Renal cortical epithelial cell (primary cell): ENCODE measurements at regions not wholly inside any gene's neighbourhood (a gene's known extent, or its start where the extent isn't known, plus 50 kb on each side); places are given as distances from the start of the nearest gene placed in this dataset.
A peak's percentile ranks its signal among the peaks of the same experiment; 100 is the strongest.

Experiments used
- DNase-seq: peaks from one replicate; pipeline ENCODE4 v3.0.0-alpha.2; 2011; ENCODE audit warnings: low read depth

DNA sequence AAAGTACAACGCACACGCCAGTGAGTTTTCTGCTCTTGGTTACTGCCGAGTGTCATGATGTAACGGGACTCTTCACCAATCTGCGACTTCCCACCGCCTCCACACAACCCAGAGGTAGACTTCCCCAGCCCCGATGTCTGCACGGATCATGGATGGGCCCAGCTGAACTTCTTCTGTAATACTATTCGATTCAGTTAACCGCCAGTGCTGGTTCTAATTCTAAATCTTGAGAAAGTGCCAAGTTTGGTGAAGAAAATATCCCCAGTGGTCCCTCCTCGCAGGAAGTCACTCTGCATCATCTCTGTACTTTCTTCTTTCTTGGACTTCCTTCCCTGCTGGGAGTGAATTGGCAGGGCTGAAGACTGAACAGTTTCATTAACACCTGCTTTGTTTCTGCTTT lies 77.6 kb upstream of the SLC35F4 start:
- DNase-seq: no peak

DNA sequence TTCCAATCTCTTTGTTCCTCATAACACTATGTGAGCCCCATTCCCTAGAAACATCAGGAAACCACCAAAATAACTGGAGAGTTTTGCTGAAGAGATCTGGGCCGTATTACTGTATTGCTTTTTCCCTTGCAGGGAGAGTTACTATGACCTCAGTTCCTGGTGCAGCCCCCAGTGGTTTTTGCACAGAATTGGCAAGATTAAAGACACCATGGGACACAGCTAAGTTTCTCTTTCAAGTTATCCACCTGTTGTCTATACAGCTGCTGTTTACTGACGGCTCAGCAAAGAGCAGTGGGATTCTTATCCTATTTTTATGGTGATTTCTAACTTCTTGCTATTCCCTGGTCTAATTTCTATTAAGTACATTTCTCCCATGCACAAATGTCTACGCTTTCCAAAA lies 77.1 kb upstream of the SLC35F4 start:
- DNase-seq: no peak

- DNase-seq: no peak
These were observed 73.2 kb upstream of the SLC35F4 start for GRCh38 chr14:57939084-57939483.

DNA sequence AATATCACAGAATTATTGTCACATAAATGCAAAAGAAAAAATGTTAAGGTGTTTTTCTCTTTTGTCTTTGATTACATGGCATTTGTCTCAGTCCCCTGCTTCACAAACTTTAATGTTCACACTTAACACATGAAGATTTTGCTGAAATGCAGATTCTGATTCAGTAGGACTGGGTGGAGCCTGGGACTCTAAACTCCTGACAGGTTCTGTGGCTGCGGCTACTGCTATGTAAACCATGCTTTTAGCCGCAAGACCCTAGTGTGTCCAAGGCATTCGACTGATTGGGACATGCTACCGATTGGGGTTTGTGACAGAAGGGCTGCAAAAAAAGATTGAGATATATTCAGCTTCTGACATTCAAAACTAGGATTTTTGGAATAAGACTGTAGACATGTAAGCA lies 72.6 kb upstream of the SLC35F4 start:
- DNase-seq: no peak

DNA sequence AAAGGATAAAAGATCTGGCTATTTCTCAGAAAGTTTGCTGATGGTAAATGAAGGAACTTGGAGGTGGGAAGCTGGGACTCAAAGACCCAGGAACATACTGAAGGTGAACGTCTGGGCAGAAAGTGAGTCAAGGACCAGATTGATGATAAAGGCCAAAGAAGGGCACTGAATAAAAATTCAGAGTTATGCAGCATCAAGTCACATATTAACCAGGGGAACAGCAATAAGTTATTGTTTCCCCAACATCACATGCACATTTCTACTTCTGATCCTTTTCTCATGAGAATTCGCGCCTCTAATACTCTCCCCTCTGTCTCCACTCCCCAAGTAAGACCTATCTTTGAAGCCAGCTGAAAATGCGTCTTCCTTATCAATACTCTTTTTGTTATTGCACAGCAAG lies 71.8 kb upstream of the SLC35F4 start:
- DNase-seq: peak; percentile 74

DNA sequence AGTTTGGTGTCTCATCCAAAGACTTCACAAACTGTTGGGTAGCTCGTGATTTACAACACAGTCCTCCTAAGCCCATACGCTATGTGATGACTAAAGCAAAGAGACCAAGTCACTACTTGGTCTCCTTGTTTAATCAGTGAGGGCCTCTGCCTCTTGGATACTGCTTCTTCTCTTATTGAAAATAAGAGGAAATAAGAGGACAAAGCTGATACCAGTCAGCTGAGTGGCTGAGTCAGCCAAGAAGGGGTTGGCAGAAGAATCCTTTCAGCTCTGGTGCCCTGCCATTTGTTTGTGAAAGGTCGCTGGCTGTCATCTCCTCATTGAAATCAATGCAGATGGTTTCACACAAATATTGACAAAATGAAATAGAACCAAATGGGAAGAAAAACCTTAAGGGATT lies 67.5 kb upstream of the SLC35F4 start:
- peak; percentile 64 for DNase-seq

DNA sequence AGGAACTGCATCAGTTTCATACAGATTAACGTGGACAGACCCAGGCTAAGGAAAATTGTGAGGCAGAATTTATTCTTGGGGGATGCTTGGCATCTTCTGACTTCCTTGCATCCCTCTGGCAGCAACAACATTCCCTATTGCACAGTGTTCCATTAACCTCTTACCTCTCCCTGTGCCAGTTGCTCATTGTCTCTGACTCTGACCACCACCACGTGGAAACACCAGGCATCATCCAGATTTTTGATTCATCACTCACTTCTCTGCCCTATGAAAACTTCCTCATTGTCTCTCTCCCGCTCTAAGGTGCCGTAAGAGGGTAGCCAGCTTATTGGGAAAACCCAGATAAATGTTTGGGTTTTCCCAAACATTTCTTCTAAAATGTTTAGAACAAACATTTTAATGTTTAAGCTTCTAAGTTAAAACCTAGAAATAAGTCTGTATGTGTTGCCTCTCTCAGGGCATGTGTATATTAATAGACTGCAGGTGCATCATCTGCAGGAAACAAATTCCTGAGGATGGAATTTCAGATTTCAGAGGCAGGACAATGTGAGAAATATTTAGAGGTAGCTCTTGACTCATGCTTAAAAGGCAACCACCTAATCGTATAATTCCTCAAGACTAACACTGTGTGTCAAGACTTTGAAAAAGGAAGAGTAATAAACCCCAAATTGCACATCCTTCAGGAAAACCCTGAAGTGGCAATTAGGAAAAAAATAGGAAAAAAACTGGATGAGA lies 64.5 kb upstream of the SLC35F4 start:
- peak; percentile 82 for DNase-seq

- no peak for DNase-seq
These were observed 62.8 kb upstream of the SLC35F4 start for GRCh38 chr14:57928732-57929131.

GRCh38 chr14:57921377-57921776 lies 55.5 kb upstream of the SLC35F4 start:
- no peak for DNase-seq

DNA sequence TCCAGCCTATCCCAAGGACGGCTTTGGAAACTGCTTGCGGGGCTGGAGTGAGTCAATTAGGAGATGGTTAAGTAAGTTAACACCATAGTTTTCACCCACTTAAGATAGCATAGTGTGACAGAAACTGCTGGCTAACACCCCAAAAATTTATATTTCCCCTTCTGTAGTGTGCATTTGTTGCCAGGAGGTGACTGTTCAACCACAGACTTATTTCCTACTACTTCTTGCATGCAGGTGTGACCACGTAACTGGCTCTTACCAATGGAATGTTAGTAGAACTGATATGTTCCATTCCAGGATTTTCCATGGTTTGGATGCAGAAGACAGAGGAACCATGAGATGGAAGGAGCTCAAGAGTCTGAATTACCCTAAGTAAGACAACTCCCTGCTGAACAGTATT lies 52.9 kb upstream of the SLC35F4 start:
- peak; percentile 33 for DNase-seq
